CD4-positive, alpha-beta memory T cell (primary cell): ENCODE measurements at regions not wholly inside any gene's neighbourhood (a gene's known extent, or its start where the extent isn't known, plus 50 kb on each side); places are given as distances from the start of the nearest gene placed in this dataset.

ENCODE experiments used
- CTCF ChIA-PET: fragments of 350-600 bp; sonication (Branson Sonifier 250); formaldehyde crosslinking; loops from one replicate; lab custom pipeline; 2021; ENCODE audit warnings: inconsistent platforms; ENCODE audit not compliant: partially characterized antibody; lab: Charles Lee
- POLR2A ChIA-PET: fragments of 350-600 bp; sonication (Branson Sonifier 250); formaldehyde crosslinking; loops from one replicate; lab custom pipeline; 2021; ENCODE audit not compliant: partially characterized antibody; lab: Charles Lee
- DNase-seq, 5 donors: peaks; one replicate each; pipeline versions ENCODE4 v3.0.0 to v3.0.0-alpha.2; 2020 to 2022; ENCODE audit warnings: mixed read lengths in 1 of 5
- H3K27ac ChIP-seq: one replicate; pipeline ENCODE4 v1.7.0; 2013; ENCODE audit warnings: low read depth, low read length
- H3K27me3 ChIP-seq: 2 replicates; pipeline ENCODE4 v1.7.0; 2013; ENCODE audit warnings: mild to moderate bottlenecking, low read length, moderate library complexity; ENCODE audit not compliant: insufficient read depth
- H3K36me3 ChIP-seq: 2 replicates; pipeline ENCODE4 v1.7.0; 2013; ENCODE audit warnings: mild to moderate bottlenecking, low read length, moderate library complexity; ENCODE audit not compliant: insufficient read depth
- H3K4me1 ChIP-seq: 2 replicates; pipeline ENCODE4 v1.7.0; 2013; ENCODE audit warnings: mild to moderate bottlenecking, low read length, moderate library complexity; ENCODE audit not compliant: insufficient read depth
- H3K4me3 ChIP-seq, 2 donors: one replicate each; pipeline ENCODE4 v1.7.0; 2013; ENCODE audit warnings: low read length in 2 of 2, mild to moderate bottlenecking in 1 of 2
- H3K9me3 ChIP-seq, 2 donors: one replicate each; pipeline ENCODE4 v1.7.0; 2013; ENCODE audit warnings: low read length in 2 of 2, control low read depth in 1 of 2; ENCODE audit not compliant: control insufficient read depth in 1 of 2
- H3K27ac Mint-ChIP-seq, 7 donors: one replicate each; pipeline ENCODE4 v1.8.0; 2020 to 2021; ENCODE audit warnings: mixed read lengths in 7 of 7, mild to moderate bottlenecking in 6 of 7, inconsistent platforms in 3 of 7, moderate library complexity in 3 of 7
- H3K27me3 Mint-ChIP-seq, 2 donors: one replicate each; pipeline ENCODE4 v1.8.0; 2020 to 2021; ENCODE audit warnings: mixed read lengths in 2 of 2
- H3K36me3 Mint-ChIP-seq, 2 donors: one replicate each; pipeline ENCODE4 v1.8.0; 2020 to 2021; ENCODE audit warnings: mixed read lengths in 2 of 2, inconsistent platforms in 1 of 2, mild to moderate bottlenecking in 1 of 2
- H3K4me1 Mint-ChIP-seq, 4 donors: one replicate each; pipeline ENCODE4 v1.8.0; 2020 to 2021; ENCODE audit warnings: mixed read lengths in 4 of 4, mild to moderate bottlenecking in 1 of 4
- H3K4me3 Mint-ChIP-seq, 8 donors: one replicate each; pipeline ENCODE4 v1.8.0; 2020 to 2021; ENCODE audit warnings: mixed read lengths in 8 of 8, mild to moderate bottlenecking in 7 of 8, moderate library complexity in 6 of 8, inconsistent platforms in 3 of 8
- H3K9me3 Mint-ChIP-seq, 8 donors: one replicate each; pipeline ENCODE4 v1.8.0; 2020 to 2021; ENCODE audit warnings: mixed read lengths in 8 of 8, mild to moderate bottlenecking in 5 of 8, inconsistent platforms in 3 of 8, moderate library complexity in 1 of 8
- intact Hi-C: fragments of 100-400 bp; cut with micrococcal nuclease; formaldehyde crosslinking; loops from one replicate; pipeline ENCODE4 v1.15.1; 2023

DNA sequence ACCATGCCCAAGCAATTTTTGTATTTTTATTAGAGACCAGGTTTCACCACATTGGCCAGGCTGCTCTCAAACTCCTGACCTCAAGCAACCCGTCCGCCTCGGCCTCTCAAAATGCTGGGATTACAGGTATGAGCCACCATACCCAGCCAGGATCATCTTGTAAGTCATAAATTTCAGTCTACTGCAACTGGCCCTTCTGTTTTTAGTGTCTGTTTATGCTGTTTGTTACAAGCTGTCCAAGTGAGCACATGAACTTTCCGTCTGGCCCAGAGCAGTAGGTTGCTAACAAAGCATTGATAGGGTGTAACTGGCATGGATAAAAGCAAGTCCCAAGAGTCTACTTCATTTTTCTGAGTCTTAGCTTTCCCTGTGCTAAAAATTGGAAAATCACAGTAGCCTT is 164.4 kb upstream of the NT5C1B start:
- Mint-ChIP-seq H3K4me1 (no peaks in the 10 kb centered on the region), H3K4me3 (no peak overlapping the region), H3K9me3 (peaks cover 0 to 2% (median 0%) of the 10 kb centered on the region in 8 donors), H3K27ac (no peak overlapping the region), H3K36me3 (peaks cover 1 to 10% of the 10 kb centered on the region in 2 donors), H3K27me3 (no peaks in the 10 kb centered on the region)
- no peaks in the 10 kb centered on the region for H3K4me1 ChIP-seq
- ChIA-PET POLR2A (no interaction called here), CTCF (interaction anchor here (1.2 kb wide), 1 partner anchor 10 kb away, joined by 5 read pairs; no protein-coding TSS in a partner anchor)
- no peaks in the 10 kb centered on the region for H3K27me3 ChIP-seq
- no peak overlapping the region for H3K4me3 ChIP-seq
- H3K36me3 ChIP-seq: no peaks in the 10 kb centered on the region
- H3K27ac ChIP-seq: no peak overlapping the region
- H3K9me3 ChIP-seq: no peaks in the 10 kb centered on the region
- intact Hi-C loops: no loop called here
- no peak for DNase-seq

DNA sequence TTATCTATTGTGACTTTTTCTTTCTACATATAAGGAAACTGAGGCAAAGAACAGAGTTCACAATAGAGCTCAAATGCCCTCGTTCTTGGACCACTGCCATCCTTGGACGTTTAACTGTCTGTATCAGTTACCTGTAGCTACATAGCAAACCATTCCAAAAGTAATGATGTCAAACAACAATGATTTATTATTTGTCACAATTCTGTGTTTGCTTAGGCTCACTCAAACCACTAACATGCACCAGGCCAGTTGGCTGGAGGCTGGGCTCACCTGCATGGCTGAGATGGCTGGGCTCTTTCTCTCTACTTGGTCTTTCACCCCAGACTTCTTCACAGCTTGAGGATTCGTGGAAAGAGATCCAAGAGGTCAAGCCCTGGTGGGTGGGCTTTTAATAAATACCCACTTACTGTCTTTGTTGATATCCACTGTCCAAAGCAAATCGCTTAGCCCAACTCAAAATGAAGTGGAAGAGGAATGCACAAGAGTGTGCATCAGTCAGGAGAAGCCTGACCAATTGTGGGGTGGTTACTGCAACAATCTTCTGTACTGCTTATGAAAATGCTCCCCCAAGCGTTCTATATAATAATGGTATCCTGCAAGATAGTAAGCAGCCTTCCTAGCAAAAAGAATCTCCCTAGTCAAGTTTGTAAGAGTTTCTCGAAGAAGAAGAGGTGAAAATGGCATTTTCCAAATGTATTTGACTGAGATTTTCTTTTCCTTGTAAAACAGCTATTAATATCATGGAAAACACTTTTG is 163.5 kb upstream of the NT5C1B start:
- Histone ChIP-seq H3K4me3 (no peak overlapping the region), H3K27ac (no peak overlapping the region), H3K9me3 (no peaks in the 10 kb centered on the region), H3K36me3 (no peaks in the 10 kb centered on the region), H3K27me3 (no peaks in the 10 kb centered on the region), H3K4me1 (no peaks in the 10 kb centered on the region)
- Mint-ChIP-seq H3K9me3 (peaks cover 0 to 2% (median 0%) of the 10 kb centered on the region in 8 donors), H3K4me1 (no peaks in the 10 kb centered on the region), H3K36me3 (peaks cover 1 to 5% of the 10 kb centered on the region in 2 donors), H3K27me3 (no peaks in the 10 kb centered on the region), H3K4me3 (no peak overlapping the region), H3K27ac (no peak overlapping the region)
- CTCF ChIA-PET: no interaction called here
- DNase-seq: no peak
- POLR2A ChIA-PET: no interaction called here
- intact Hi-C loops: no loop called here

DNA sequence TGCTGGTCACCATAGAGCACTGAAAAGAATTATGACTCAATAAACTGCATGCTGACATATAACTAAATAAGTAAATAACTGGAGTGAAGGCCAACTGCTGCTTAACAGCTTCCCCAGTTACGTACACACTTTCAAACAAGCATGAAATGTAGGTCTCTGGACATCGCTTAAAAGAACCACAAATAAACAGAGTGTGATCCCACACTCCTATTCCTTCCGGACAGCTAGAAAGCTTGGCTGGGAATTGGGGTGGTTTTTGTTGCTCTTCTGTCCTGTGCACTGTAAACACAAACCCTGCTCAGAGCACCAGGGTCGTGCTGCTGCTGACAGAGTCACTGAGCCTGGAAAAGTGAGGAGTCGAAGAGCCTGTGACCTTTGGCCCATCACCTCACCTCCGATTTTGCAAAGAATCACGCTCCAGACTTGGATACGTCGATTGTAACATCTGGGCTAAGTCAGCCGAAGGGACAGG is 162.7 kb upstream of the NT5C1B start:
- intact Hi-C loops: no loop called here
- H3K27ac Mint-ChIP-seq: no peak overlapping the region
- ChIA-PET POLR2A (no interaction called here), CTCF (interaction anchor here (2.3 kb wide), 1 partner anchor 232 kb away, joined by 6 read pairs; no protein-coding TSS in a partner anchor)
- Histone ChIP-seq H3K9me3 (no peaks in the 10 kb centered on the region), H3K4me1 (no peaks in the 10 kb centered on the region), H3K4me3 (no peak overlapping the region), H3K27ac (no peak overlapping the region), H3K27me3 (no peaks in the 10 kb centered on the region), H3K36me3 (no peaks in the 10 kb centered on the region)
- H3K9me3 Mint-ChIP-seq: peaks cover 0 to 2% (median 0%) of the 10 kb centered on the region in 8 donors
- no peaks in the 10 kb centered on the region for H3K27me3 Mint-ChIP-seq
- DNase-seq: no peak
- no peak overlapping the region for H3K4me3 Mint-ChIP-seq
- H3K36me3 Mint-ChIP-seq: peaks cover 0 to 1% of the 10 kb centered on the region in 2 donors
- no peaks in the 10 kb centered on the region for H3K4me1 Mint-ChIP-seq

DNA sequence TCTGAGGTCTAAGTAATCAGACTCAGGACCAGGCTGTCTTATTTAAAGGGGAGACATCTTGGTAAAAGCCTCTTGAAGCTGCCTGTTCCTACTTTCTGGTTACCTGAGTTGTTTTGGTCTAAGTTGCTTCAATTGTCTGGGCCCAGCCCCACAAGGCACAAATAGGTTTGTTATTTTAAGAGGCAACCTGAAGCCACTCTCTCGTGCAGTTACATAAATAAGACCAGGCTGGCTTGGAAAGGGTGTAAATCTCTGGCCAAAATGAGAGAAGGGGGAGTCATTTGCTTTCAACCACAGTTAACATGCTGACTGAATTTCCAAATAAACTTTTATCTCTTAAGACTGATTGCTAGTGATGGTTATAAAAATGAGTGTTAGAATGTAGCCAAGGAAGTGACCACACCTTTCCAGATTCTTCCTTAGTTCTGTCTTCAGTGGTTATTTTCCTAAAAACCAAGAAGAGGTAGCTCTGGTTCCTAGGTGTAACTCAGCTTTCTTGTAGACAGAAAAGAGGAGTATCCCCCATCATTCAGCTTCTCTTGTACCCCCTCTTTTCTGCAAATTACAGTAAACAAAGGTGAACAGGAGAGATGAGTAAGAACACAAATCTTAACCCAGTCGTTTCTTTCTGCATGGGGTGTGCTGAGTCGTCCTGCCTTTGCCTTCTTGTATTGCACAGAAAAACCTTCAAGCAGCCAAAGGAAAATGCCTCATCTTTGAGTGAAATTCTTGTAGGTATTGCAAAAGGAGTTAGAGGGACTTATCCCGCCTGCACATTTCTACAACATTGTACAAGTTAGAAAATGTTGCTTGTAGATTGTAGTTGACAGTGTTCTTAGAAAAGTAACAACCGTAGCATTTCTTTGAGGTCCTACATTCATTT is 161.5 kb upstream of the NT5C1B start:
- no peak for DNase-seq
- H3K27ac Mint-ChIP-seq: no peak overlapping the region
- peaks cover 0 to 2% (median 0%) of the 10 kb centered on the region in 8 donors for H3K9me3 Mint-ChIP-seq
- H3K36me3 ChIP-seq: no peaks in the 10 kb centered on the region
- H3K27ac ChIP-seq: no peak overlapping the region
- H3K4me1 Mint-ChIP-seq: no peaks in the 10 kb centered on the region
- ChIA-PET POLR2A (no interaction called here), CTCF (interaction anchor here (2.0 to 2.7 kb wide), 3 partner anchors 231 to 1114 kb away, joined by 5 to 7 read pairs (median 6); no protein-coding TSS in a partner anchor)
- no peaks in the 10 kb centered on the region for H3K27me3 ChIP-seq
- no peak overlapping the region for H3K4me3 Mint-ChIP-seq
- intact Hi-C loops: loop anchor here (1.0 kb wide), 1 partner anchor 1112 kb away; no protein-coding TSS in a partner anchor
- no peak overlapping the region for H3K4me3 ChIP-seq
- no peaks in the 10 kb centered on the region for H3K36me3 Mint-ChIP-seq
- H3K27me3 Mint-ChIP-seq: no peaks in the 10 kb centered on the region
- H3K9me3 ChIP-seq: no peaks in the 10 kb centered on the region
- H3K4me1 ChIP-seq: no peaks in the 10 kb centered on the region

DNA sequence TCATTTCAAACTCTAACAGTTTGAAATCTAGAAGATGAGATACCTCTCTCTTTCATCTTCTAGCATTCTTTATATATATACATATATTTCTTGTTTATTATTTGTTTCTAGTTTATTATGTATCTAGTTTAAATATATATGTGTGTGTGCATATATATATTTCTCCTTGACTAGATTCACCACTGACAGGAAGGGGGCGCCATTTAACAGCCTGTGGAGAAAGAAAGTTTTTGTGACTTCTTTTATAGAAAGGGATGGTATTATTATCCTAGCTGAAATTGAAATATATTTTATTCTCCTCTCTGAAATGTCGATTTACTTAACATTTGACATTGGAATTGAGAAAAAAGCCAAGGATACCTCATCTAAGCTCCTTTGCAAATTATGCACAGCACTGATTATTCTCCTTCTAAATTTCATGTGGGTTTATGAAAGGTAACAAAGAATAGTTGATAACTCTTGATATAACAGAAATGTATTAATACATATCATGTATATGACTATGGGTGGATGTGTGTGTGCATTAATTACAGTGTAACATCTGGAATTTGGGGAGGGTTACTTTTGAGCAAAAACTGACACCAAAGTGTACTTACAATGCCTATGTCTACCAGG is 160.7 kb upstream of the NT5C1B start:
- H3K9me3 Mint-ChIP-seq: peaks cover 0 to 2% (median 0%) of the 10 kb centered on the region in 8 donors
- H3K4me1 Mint-ChIP-seq: no peaks in the 10 kb centered on the region
- ChIA-PET POLR2A (no interaction called here), CTCF (interaction anchor here (2.0 to 2.7 kb wide), 3 partner anchors 230 to 1115 kb away, joined by 5 to 7 read pairs (median 6); no protein-coding TSS in a partner anchor)
- Histone ChIP-seq H3K4me1 (no peaks in the 10 kb centered on the region), H3K36me3 (no peaks in the 10 kb centered on the region), H3K27ac (no peak overlapping the region), H3K4me3 (no peak overlapping the region), H3K9me3 (no peaks in the 10 kb centered on the region), H3K27me3 (no peaks in the 10 kb centered on the region)
- no peak overlapping the region for H3K27ac Mint-ChIP-seq
- peak in 4 of 5 donors; percentile 5 to 24 (median 14) for DNase-seq
- no peak overlapping the region for H3K4me3 Mint-ChIP-seq
- intact Hi-C loops: loop anchor here (1.0 kb wide), 1 partner anchor 1113 kb away; no protein-coding TSS in a partner anchor
- H3K36me3 Mint-ChIP-seq: no peaks in the 10 kb centered on the region
- no peaks in the 10 kb centered on the region for H3K27me3 Mint-ChIP-seq

DNA sequence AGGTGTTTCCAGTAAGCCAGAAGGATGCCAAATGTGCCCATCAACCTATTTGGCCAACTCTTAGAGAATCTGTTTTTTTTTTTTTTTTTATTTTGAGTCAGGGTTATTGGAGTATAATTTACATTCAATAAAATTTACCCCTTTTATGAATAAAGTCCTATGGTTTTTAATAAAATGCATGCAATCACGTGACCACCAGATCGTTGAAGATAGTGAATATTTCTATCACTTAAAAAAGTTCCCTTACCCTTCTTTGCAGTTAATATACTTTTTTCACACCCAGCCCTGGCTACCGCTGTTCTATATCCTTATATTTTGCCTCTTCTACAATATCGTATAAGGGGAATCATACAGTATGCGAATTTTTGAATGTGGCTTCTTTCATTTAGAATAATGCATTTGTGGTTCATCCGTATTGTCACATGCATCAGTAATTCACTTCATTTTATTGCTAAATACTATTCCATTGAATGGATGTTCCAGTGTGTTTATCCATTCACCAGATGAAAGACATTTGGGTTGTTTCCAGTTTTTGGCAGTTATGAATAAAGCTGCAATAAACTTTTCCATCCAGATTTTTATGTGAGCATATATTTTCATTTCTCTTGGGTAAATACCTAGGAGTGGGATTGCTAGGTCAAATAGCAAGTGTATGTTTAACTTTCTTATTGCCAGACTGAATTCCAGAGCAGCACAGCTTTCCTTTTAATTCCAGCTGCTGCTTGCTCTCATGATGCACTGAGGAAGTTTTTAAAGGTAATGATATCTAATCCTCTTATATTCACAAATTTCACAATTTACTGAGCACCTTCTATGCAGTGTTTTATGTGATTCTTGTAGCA is 156.3 kb upstream of the NT5C1B start:
- no peaks in the 10 kb centered on the region for H3K36me3 Mint-ChIP-seq
- intact Hi-C loops: no loop called here
- H3K27ac ChIP-seq: no peak overlapping the region
- no peaks in the 10 kb centered on the region for H3K27me3 Mint-ChIP-seq
- no peaks in the 10 kb centered on the region for H3K36me3 ChIP-seq
- H3K4me3 ChIP-seq: no peak overlapping the region
- H3K4me3 Mint-ChIP-seq: no peak overlapping the region
- DNase-seq: no peak
- no peaks in the 10 kb centered on the region for H3K27me3 ChIP-seq
- H3K4me1 Mint-ChIP-seq: no peaks in the 10 kb centered on the region
- POLR2A ChIA-PET: no interaction called here
- H3K9me3 Mint-ChIP-seq: peaks cover 0 to 2% (median 0%) of the 10 kb centered on the region in 8 donors
- no peak overlapping the region for H3K27ac Mint-ChIP-seq
- no peaks in the 10 kb centered on the region for H3K9me3 ChIP-seq
- CTCF ChIA-PET: no interaction called here
- no peaks in the 10 kb centered on the region for H3K4me1 ChIP-seq
